Mucosa of descending colon (tissue), 3 donors: ENCODE measurements at regions not wholly inside any gene's neighbourhood (a gene's known extent, or its start where the extent isn't known, plus 50 kb on each side); places are given as distances from the start of the nearest gene placed in this dataset.

Experiments used
- ATAC-seq: fragments of 200-7000 bp; cut with Tn5 transposase; one replicate; pipeline ENCODE4 v1.9.1; 2020; ENCODE audit warnings: mild to moderate bottlenecking, moderate library complexity
- DNase-seq, 3 donors: peaks; one replicate each; pipeline ENCODE4 v3.0.0-alpha.2; 2020
- H3K36me3 ChIP-seq: fragments of 200-600 bp; one replicate; pipeline ENCODE4 v1.8.0; 2021; ENCODE audit warnings: low read depth, mild to moderate bottlenecking
- H3K4me1 ChIP-seq: fragments of 200-600 bp; one replicate; pipeline ENCODE4 v1.8.0; 2021; ENCODE audit warnings: low read depth, mild to moderate bottlenecking
- H3K4me3 ChIP-seq: fragments of 200-600 bp; one replicate; pipeline ENCODE4 v1.8.0; 2021; ENCODE audit warnings: mild to moderate bottlenecking
- H3K9me3 ChIP-seq: fragments of 200-600 bp; one replicate; pipeline ENCODE4 v1.8.0; 2021; ENCODE audit warnings: mild to moderate bottlenecking
- CTCF ChIP-seq: fragments of 200-600 bp; IDR thresholded peaks from one replicate; pipeline ENCODE4 v1.8.0; 2022; ENCODE audit warnings: antibody characterized with exemption, mild to moderate bottlenecking
- intact Hi-C, 2 donors: fragments of 100-400 bp; cut with DNase I in 1 of 2; cut with micrococcal nuclease in 1 of 2; formaldehyde crosslinking; loops; one replicate each; pipeline versions ENCODE4 v1.11.0 to v1.11.1; 2022; cut with DNase I, micrococcal nuclease
- donor health status: DM: no; HTN: no; CAD: no; lungs with moderate emphysema.
- donor health status: DM: no; HTN: no; CAD: no.
- donor health status: DM: no; HTN: yes; CAD: no.

GRCh38 chr1:185645162-185645640 lies 89.0 kb upstream of the HMCN1 start:
- Histone ChIP-seq H3K36me3 (no peaks in the 10 kb centered on the region), H3K9me3 (peaks cover 5% of the 10 kb centered on the region), H3K4me3 (no peak overlapping the region), H3K4me1 (peaks cover 24% of the 10 kb centered on the region)
- ATAC-seq (no peak), DNase-seq (no peak)
- intact Hi-C loops, result no loop called here
- no peak for TF ChIP-seq CTCF

GRCh38 chr1:185644531-185644930 lies 89.7 kb upstream of the HMCN1 start:
- Histone ChIP-seq H3K36me3 (no peaks in the 10 kb centered on the region), H3K9me3 (peaks cover 5% of the 10 kb centered on the region), H3K4me3 (no peak overlapping the region), H3K4me1 (peaks cover 22% of the 10 kb centered on the region)
- DNase-seq (no peak), ATAC-seq (peak; percentile 3)
- intact Hi-C loops, result no loop called here
- TF ChIP-seq CTCF, result no peak

- TF ChIP-seq CTCF, result no peak
- ATAC-seq (no peak), DNase-seq (no peak)
- Histone ChIP-seq H3K4me1 (no peaks in the 10 kb centered on the region), H3K9me3 (no peaks in the 10 kb centered on the region), H3K4me3 (no peak overlapping the region), H3K36me3 (no peaks in the 10 kb centered on the region)
- intact Hi-C loops, result no loop called here
These were observed 97.3 kb upstream of the HMCN1 start for GRCh38 chr1:185636848-185637247.

- intact Hi-C loops, result no loop called here
- no peak for TF ChIP-seq CTCF
- no peak for DNase-seq
- ATAC-seq, result no peak
- H3K9me3 ChIP-seq, result no peaks in the 10 kb centered on the region
- H3K4me1 ChIP-seq, result no peaks in the 10 kb centered on the region
- H3K36me3 ChIP-seq, result no peaks in the 10 kb centered on the region
- H3K4me3 ChIP-seq, result no peak overlapping the region
These were observed 99.5 kb upstream of the HMCN1 start for GRCh38 chr1:185634704-185635103.

GRCh38 chr1:185632659-185633423 lies 101.3 kb upstream of the HMCN1 start:
- ATAC-seq (no peak), DNase-seq (no peak)
- intact Hi-C loops, result no loop called here
- TF ChIP-seq CTCF, result no peak
- no peaks in the 10 kb centered on the region for H3K9me3 ChIP-seq
- H3K4me3 ChIP-seq, result no peak overlapping the region
- no peaks in the 10 kb centered on the region for H3K36me3 ChIP-seq
- no peaks in the 10 kb centered on the region for H3K4me1 ChIP-seq
